H1 (cell line): ENCODE measurements at regions not wholly inside any gene's neighbourhood (a gene's known extent, or its start where the extent isn't known, plus 50 kb on each side); places are given as distances from the start of the nearest gene placed in this dataset.

Source experiments
- CTCF ChIA-PET: fragments of 300-600 bp; sonication (Branson Sonifier 250); formaldehyde crosslinking; loops from one replicate; lab custom pipeline; 2021; ENCODE audit not compliant: partially characterized antibody; lab: Charles Lee
- POLR2A ChIA-PET: fragments of 300-600 bp; sonication (Branson Sonifier 250); formaldehyde crosslinking; loops from one replicate; lab custom pipeline; 2021; ENCODE audit warnings: inconsistent platforms; ENCODE audit not compliant: partially characterized antibody; lab: Charles Lee
- DNase-seq, 2 experiments: peaks; one replicate each; pipeline versions ENCODE4 v3.0.0 to v3.0.0-alpha.2; 2010 to 2022; ENCODE audit warnings: low spot score in 2 of 2, low read depth in 1 of 2, mixed read lengths in 1 of 2
- FAIRE-seq: peaks from 2 replicates; lab custom pipeline; 2011; peaks lifted over from hg19 to GRCh38; lab: Jason Lieb, UNC
- H2AFZ ChIP-seq: 2 replicates; pipeline ENCODE4 v1.8.1; 2012; ENCODE audit warnings: low read length, inconsistent platforms
- H2AK5ac ChIP-seq: 2 replicates; pipeline ENCODE4 v1.6.1; 2013; ENCODE audit warnings: low read depth, low read length
- H2BK120ac ChIP-seq: replicated peaks from 2 replicates; pipeline ENCODE3; 2013; ENCODE audit warnings: low read depth, low read length, inconsistent platforms
- H2BK12ac ChIP-seq: 2 replicates; pipeline ENCODE4 v1.6.1; 2013; ENCODE audit warnings: low read depth, low read length
- H2BK15ac ChIP-seq: 2 replicates; pipeline ENCODE4 v1.6.1; 2013; ENCODE audit warnings: low read length
- H2BK20ac ChIP-seq: 2 replicates; pipeline ENCODE4 v1.6.1; 2013; ENCODE audit warnings: low read length
- H2BK5ac ChIP-seq: 2 replicates; pipeline ENCODE4 v1.6.1; 2013; ENCODE audit warnings: low read depth, low read length
- H3K14ac ChIP-seq: 2 replicates; pipeline ENCODE4 v1.6.1; 2013; ENCODE audit warnings: inconsistent platforms; ENCODE audit not compliant: insufficient read length
- H3K18ac ChIP-seq: 2 replicates; pipeline ENCODE4 v1.6.1; 2013; ENCODE audit warnings: low read length; ENCODE audit errors: extremely low read depth
- H3K23ac ChIP-seq: 2 replicates; pipeline ENCODE4 v1.6.1; 2013; ENCODE audit warnings: inconsistent platforms; ENCODE audit not compliant: insufficient read length
- H3K23me2 ChIP-seq: 2 replicates; pipeline ENCODE4 v1.6.1; 2013; ENCODE audit warnings: low read depth, low read length
- H3K27ac ChIP-seq: 2 replicates; pipeline ENCODE4 v1.6.1; 2011; ENCODE audit warnings: low read depth, low read length, inconsistent platforms
- H3K27me3 ChIP-seq, 4 experiments: replicated peaks in 1 of 4; 1 replicate in 1 of 4; 2 replicates in 3 of 4; pipeline versions ENCODE4 v1.6.1 to v1.8.1; 2011 to 2013; ENCODE audit warnings: low read length in 3 of 4, mild to moderate bottlenecking in 3 of 4, inconsistent platforms in 2 of 4, mixed read lengths in 2 of 4, moderate library complexity in 1 of 4; ENCODE audit not compliant: control insufficient read depth in 3 of 4, insufficient read depth in 3 of 4; ENCODE audit errors: extremely low read depth in 1 of 4
- H3K36me3 ChIP-seq, 4 experiments: 2 replicates each; pipeline versions ENCODE4 v1.6.1 to v1.8.1; 2011 to 2013; ENCODE audit warnings: mild to moderate bottlenecking in 4 of 4, low read length in 3 of 4, moderate library complexity in 2 of 4, control low read depth in 1 of 4, inconsistent platforms in 1 of 4; ENCODE audit not compliant: insufficient read depth in 4 of 4, control insufficient read depth in 2 of 4
- H3K4ac ChIP-seq: replicated peaks from 2 replicates; pipeline ENCODE3; 2013; ENCODE audit warnings: low read length, low read depth, mixed read lengths, inconsistent platforms; ENCODE audit not compliant: insufficient read length
- H3K4me1 ChIP-seq, 4 experiments: replicated peaks in 1 of 4; 1 replicate in 1 of 4; 2 replicates in 3 of 4; pipeline versions ENCODE4 v1.6.1 to v1.8.1; 2011 to 2013; ENCODE audit warnings: low read length in 3 of 4, inconsistent platforms in 2 of 4, mixed read lengths in 1 of 4; ENCODE audit not compliant: insufficient read depth in 4 of 4, control insufficient read depth in 3 of 4
- H3K4me2 ChIP-seq, 2 experiments: 2 replicates each; pipeline versions ENCODE4 v1.6.1 to v1.8.1; 2011 to 2013; ENCODE audit warnings: low read depth in 2 of 2, low read length in 2 of 2, control low read depth in 1 of 2, inconsistent platforms in 1 of 2, mild to moderate bottlenecking in 1 of 2; ENCODE audit not compliant: insufficient read depth in 1 of 2
- H3K4me3 ChIP-seq, 4 experiments: fragments of 200-600, 300-600 bp in 1 of 4; sonication (generic), shearing (Covaris generic), sonication (Bioruptor Twin) in 1 of 4; 2 replicates each; pipeline versions ENCODE4 v1.5.1 to v1.8.1; 2011 to 2016; ENCODE audit warnings: low read length in 4 of 4, low read depth in 3 of 4, control low read depth in 2 of 4, inconsistent platforms in 2 of 4, mild to moderate bottlenecking in 2 of 4, mixed read lengths in 1 of 4, moderate library complexity in 1 of 4; ENCODE audit not compliant: insufficient read depth in 2 of 4; ENCODE audit errors: extremely low read depth in 1 of 4
- H3K56ac ChIP-seq: replicated peaks from 2 replicates; pipeline ENCODE3; 2013; ENCODE audit warnings: low read depth, mild to moderate bottlenecking, mixed read lengths, low read length, inconsistent platforms; ENCODE audit not compliant: insufficient read length
- H3K79me1 ChIP-seq: 2 replicates; pipeline ENCODE4 v1.6.1; 2013; ENCODE audit warnings: low read depth, low read length, control low read depth
- H3K79me2 ChIP-seq, 2 experiments: 2 replicates each; pipeline versions ENCODE4 v1.6.1 to v1.8.1; 2012 to 2013; ENCODE audit warnings: low read length in 2 of 2, mild to moderate bottlenecking in 2 of 2, inconsistent platforms in 1 of 2; ENCODE audit not compliant: insufficient read depth in 2 of 2, control insufficient read depth in 1 of 2
- H3K9ac ChIP-seq, 4 experiments: replicated peaks in 1 of 4; 1 replicate in 1 of 4; 2 replicates in 3 of 4; pipeline versions ENCODE4 v1.6.1 to v1.8.1; 2011 to 2013; ENCODE audit warnings: low read depth in 3 of 4, low read length in 3 of 4, control low read depth in 2 of 4, mild to moderate bottlenecking in 2 of 4, moderate library complexity in 2 of 4, inconsistent platforms in 1 of 4; ENCODE audit errors: extremely low read depth in 1 of 4
- H3K9me3 ChIP-seq, 2 experiments: 2 replicates each; pipeline versions ENCODE4 v1.6.1 to v1.8.1; 2012 to 2013; ENCODE audit warnings: mild to moderate bottlenecking in 2 of 2, moderate library complexity in 2 of 2, control low read depth in 1 of 2, inconsistent platforms in 1 of 2, low read depth in 1 of 2, low read length in 1 of 2, mixed read lengths in 1 of 2; ENCODE audit not compliant: insufficient read depth in 2 of 2
- H4K20me1 ChIP-seq, 2 experiments: replicated peaks in 1 of 2; 2 replicates each; pipeline versions ENCODE3 to v1.8.1; 2011 to 2013; ENCODE audit warnings: inconsistent platforms in 2 of 2, low read length in 2 of 2, mild to moderate bottlenecking in 1 of 2; ENCODE audit not compliant: insufficient read depth in 2 of 2, control insufficient read depth in 1 of 2
- H4K5ac ChIP-seq: 2 replicates; pipeline ENCODE4 v1.6.1; 2013; ENCODE audit warnings: low read length, low read depth, mixed read lengths, inconsistent platforms; ENCODE audit not compliant: insufficient read length
- H4K8ac ChIP-seq: 2 replicates; pipeline ENCODE4 v1.8.0; 2013; ENCODE audit warnings: mild to moderate bottlenecking, moderate library complexity, low read length, inconsistent platforms; ENCODE audit not compliant: insufficient read depth; ENCODE audit errors: extremely low read depth
- H4K91ac ChIP-seq: replicated peaks from 2 replicates; pipeline ENCODE3; 2013; ENCODE audit warnings: low read length, mixed read lengths, inconsistent platforms; ENCODE audit not compliant: insufficient read length
- BACH1 ChIP-seq: IDR thresholded peaks from 2 replicates; pipeline ENCODE4 v1.6.1; 2012; ENCODE audit warnings: low read length, improper control_type of control experiment
- CREB1 ChIP-seq: IDR thresholded peaks from 2 replicates; pipeline ENCODE4 v1.6.1; 2012; ENCODE audit warnings: inconsistent platforms
- GTF2F1 ChIP-seq: IDR thresholded peaks from 2 replicates; pipeline ENCODE4 v1.6.1; 2012; ENCODE audit warnings: low read depth, low read length, improper control_type of control experiment, borderline replicate concordance
- SP1 ChIP-seq: IDR thresholded peaks from 2 replicates; pipeline ENCODE4 v1.6.1; 2011; ENCODE audit warnings: low read depth, low read length
- SP2 ChIP-seq: IDR thresholded peaks from 2 replicates; pipeline ENCODE4 v1.6.1; 2012; ENCODE audit warnings: mild to moderate bottlenecking, low read length, inconsistent platforms
- WGBS, 2 experiments: shearing (Covaris generic) in 1 of 2; methylation state at CpG; one replicate each; pipeline versions ENCODE4 v1.1.6 to v1.1.7; 2013 to 2015; ENCODE audit warnings: low lambda C conversion rate in 2 of 2, mixed read lengths in 2 of 2, inconsistent platforms in 1 of 2, low coverage in 1 of 2, missing lambda C conversion rate in 1 of 2; ENCODE audit not compliant: insufficient replicate concordance in 2 of 2, insufficient coverage in 1 of 2, insufficient read length in 1 of 2; ENCODE audit errors: extremely low coverage in 1 of 2, missing lambda C conversion rate in 1 of 2; 5-methylcytosine and 5-hydroxymethylcytosine counted together

- H2BK5ac ChIP-seq: no peak overlapping the region
- H3K56ac ChIP-seq: no peak overlapping the region
- no peak overlapping the region for H3K23ac ChIP-seq
- no peak overlapping the region for H2BK20ac ChIP-seq
- H3K4me2 ChIP-seq: no peak overlapping the region
- no peaks in the 10 kb centered on the region for H3K79me1 ChIP-seq
- no peak overlapping the region for H2BK120ac ChIP-seq
- ChIA-PET POLR2A (no interaction called here), CTCF (interaction anchor here (1.8 kb wide), 1 partner anchor 34 kb away, joined by 5 read pairs; no protein-coding TSS in a partner anchor)
- H4K20me1 ChIP-seq: no peaks in the 10 kb centered on the region
- H3K9ac ChIP-seq: no peak overlapping the region
- H4K91ac ChIP-seq: no peak overlapping the region
- no peaks in the 10 kb centered on the region for H3K27me3 ChIP-seq
- DNase-seq (no peak), FAIRE-seq (no peak)
- H3K23me2 ChIP-seq: no peaks in the 10 kb centered on the region
- H4K8ac ChIP-seq: no peak overlapping the region
- H3K27ac ChIP-seq: no peak overlapping the region
- H2AK5ac ChIP-seq: no peak overlapping the region
- no peak overlapping the region for H3K4ac ChIP-seq
- no peak overlapping the region for H4K5ac ChIP-seq
- H3K18ac ChIP-seq: no peak overlapping the region
- H2AFZ ChIP-seq: no peak overlapping the region
- H3K36me3 ChIP-seq: no peaks in the 10 kb centered on the region
- H2BK15ac ChIP-seq: no peak overlapping the region
- H3K14ac ChIP-seq: no peak overlapping the region
- 91% methylated on average over 4 of the region's 4 CpGs; no CpG with 5 or more reads in 1 of the 2 experiments for WGBS, 2 experiments
- H3K9me3 ChIP-seq: no peaks in the 10 kb centered on the region
- H3K79me2 ChIP-seq: no peaks in the 10 kb centered on the region
- no peak overlapping the region for H3K4me3 ChIP-seq
- H3K4me1 ChIP-seq: peaks cover 0 to 5% (median 0%) of the 10 kb centered on the region in 4 experiments; a peak in 3 of 7 replicates
- H2BK12ac ChIP-seq: no peak overlapping the region
- TF ChIP-seq SP1: no peak
- no peak for TF ChIP-seq SP2
- no peak for TF ChIP-seq GTF2F1
- no peak for TF ChIP-seq BACH1
- no peak for TF ChIP-seq CREB1
These were observed 168.2 kb downstream of the ICOS start for GRCh38 chr2:204104811-204105210.
